H54 (cell line): ENCODE measurements at regions not wholly inside any gene's neighbourhood (a gene's known extent, or its start where the extent isn't known, plus 50 kb on each side); places are given as distances from the start of the nearest gene placed in this dataset.
"Not testable (repeated sequence)": the region's sequence is repeated elsewhere in the genome, so short reads cannot be mapped to it uniquely, and the experiment has no call there.

Experiments used
- DNase-seq: peaks from one replicate; pipeline ENCODE4 v3.0.0; 2011; ENCODE audit warnings: low spot score, mixed read lengths; ENCODE audit not compliant: insufficient read length
- FAIRE-seq: peaks from 3 replicates; lab custom pipeline; 2011; peaks lifted over from hg19 to GRCh38; lab: Jason Lieb, UNC
- POLR2A ChIP-seq: IDR thresholded peaks from 2 replicates; pipeline ENCODE4 v1.6.1; 2011; ENCODE audit warnings: low read depth, mild to moderate bottlenecking, low read length

GRCh38 chr21:23809573-23809972 lies 1797.7 kb downstream of the MRPL39 start:
- DNase-seq = no peak
- FAIRE-seq = no peak
- no peak for TF ChIP-seq POLR2A

GRCh38 chr21:23806966-23807548 lies 1800.2 kb downstream of the MRPL39 start:
- not testable (repeated sequence) for DNase-seq

GRCh38 chr21:23804866-23805265 lies 1802.4 kb downstream of the MRPL39 start:
- TF ChIP-seq POLR2A = no peak
- DNase-seq (no peak), FAIRE-seq (no peak)

More at GRCh38 chr21:23806966-23807548, 1800.2 kb downstream of the MRPL39 start:
- not testable (repeated sequence) for FAIRE-seq

GRCh38 chr21:23801292-23801691 lies 1806.0 kb downstream of the MRPL39 start:
- DNase-seq (no peak), FAIRE-seq (no peak)
- no peak for TF ChIP-seq POLR2A

GRCh38 chr21:23799376-23799775 lies 1807.9 kb downstream of the MRPL39 start:
- TF ChIP-seq POLR2A = no peak
- no peak for DNase-seq
- no peak for FAIRE-seq

- FAIRE-seq (no peak), DNase-seq (no peak)
- no peak for TF ChIP-seq POLR2A
Measured at GRCh38 chr21:23792300-23792699, 1815.0 kb downstream of the MRPL39 start.

- no peak for TF ChIP-seq POLR2A
- FAIRE-seq (no peak), DNase-seq (no peak)
Measured at GRCh38 chr21:23789864-23790263, 1817.4 kb downstream of the MRPL39 start.

- DNase-seq (no peak), FAIRE-seq (no peak)
- TF ChIP-seq POLR2A = no peak
Measured at GRCh38 chr21:23780326-23780725, 1827.0 kb downstream of the MRPL39 start.

- DNase-seq = no peak
- no peak for FAIRE-seq
- no peak for TF ChIP-seq POLR2A
Measured at GRCh38 chr21:23743821-23744220, 1863.5 kb downstream of the MRPL39 start.

GRCh38 chr21:23740463-23740862 lies 1866.8 kb downstream of the MRPL39 start:
- DNase-seq (no peak), FAIRE-seq (no peak)
- TF ChIP-seq POLR2A = no peak

GRCh38 chr21:23732776-23733175 lies 1874.5 kb downstream of the MRPL39 start:
- FAIRE-seq (no peak), DNase-seq (no peak)
- no peak for TF ChIP-seq POLR2A

GRCh38 chr21:23729331-23729730 lies 1878.0 kb downstream of the MRPL39 start:
- DNase-seq (no peak), FAIRE-seq (no peak)
- no peak for TF ChIP-seq POLR2A

GRCh38 chr21:23725576-23725975 lies 1881.7 kb downstream of the MRPL39 start:
- FAIRE-seq = no peak

GRCh38 chr21:23718446-23719285 lies 1888.6 kb downstream of the MRPL39 start:
- TF ChIP-seq POLR2A = no peak
- no peak for FAIRE-seq
- DNase-seq = no peak

More at GRCh38 chr21:23725576-23725975, 1881.7 kb downstream of the MRPL39 start:
- no peak for TF ChIP-seq POLR2A
- no peak for DNase-seq

GRCh38 chr21:23712166-23712565 lies 1895.1 kb downstream of the MRPL39 start:
- DNase-seq (no peak), FAIRE-seq (no peak)

More at GRCh38 chr21:23712166-23712565, 1895.1 kb downstream of the MRPL39 start:
- no peak for TF ChIP-seq POLR2A
